Left ventricle myocardium inferior (tissue), 1 donor: ENCODE measurements at regions not wholly inside any gene's neighbourhood (a gene's known extent, or its start where the extent isn't known, plus 50 kb on each side); places are given as distances from the start of the nearest gene placed in this dataset.

ENCODE experiments used
- DNase-seq: peaks from one replicate; pipeline ENCODE4 v3.0.0-alpha.2; 2020
- H3K27ac ChIP-seq: fragments of 200-600 bp; replicated peaks from 2 replicates; pipeline ENCODE4 v1.8.0; 2021
- H3K27me3 ChIP-seq: fragments of 200-600 bp; 2 replicates; pipeline ENCODE4 v1.8.0; 2021; ENCODE audit warnings: low read depth
- H3K36me3 ChIP-seq: fragments of 200-600 bp; 2 replicates; pipeline ENCODE4 v1.8.0; 2021
- H3K4me1 ChIP-seq: fragments of 200-600 bp; 2 replicates; pipeline ENCODE4 v1.8.0; 2021
- H3K4me3 ChIP-seq: fragments of 200-600 bp; 2 replicates; pipeline ENCODE4 v1.8.0; 2021; ENCODE audit warnings: mild to moderate bottlenecking, moderate library complexity
- H3K9me3 ChIP-seq: fragments of 200-600 bp; replicated peaks from 2 replicates; pipeline ENCODE4 v1.8.0; 2021
- CTCF ChIP-seq: fragments of 200-600 bp; IDR thresholded peaks from 2 replicates; pipeline ENCODE4 v1.8.0; 2021; ENCODE audit warnings: antibody characterized with exemption, mild to moderate bottlenecking, borderline replicate concordance
- intact Hi-C: fragments of 100-400 bp; cut with micrococcal nuclease; formaldehyde crosslinking; loops from one replicate; pipeline ENCODE4 v1.11.0; 2022
- donor health status: DM: no; HTN: yes; CAD: no; lungs with severe emphysema.

DNA sequence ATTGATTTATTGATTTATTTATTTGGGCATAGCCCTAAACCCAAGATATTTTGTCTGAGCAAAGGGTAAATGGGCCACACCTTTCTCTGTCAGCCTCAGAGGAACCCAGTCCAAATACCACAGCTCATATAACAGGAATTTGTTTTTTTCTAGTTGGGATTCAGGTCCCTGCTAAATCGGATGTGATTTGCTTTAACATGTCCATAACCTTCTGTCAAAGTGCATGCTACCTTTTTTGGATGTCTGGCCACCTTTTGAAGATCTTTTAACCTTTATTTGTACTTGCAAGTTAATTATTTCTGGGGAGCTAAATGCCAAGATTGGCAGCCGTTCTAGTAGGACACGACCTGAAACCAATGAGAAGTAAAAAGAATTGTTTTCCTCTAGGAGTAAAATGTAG is 303.2 kb upstream of the UBE2E3 start:
- Histone ChIP-seq H3K4me3 (no peak overlapping the region), H3K36me3 (no peaks in the 10 kb centered on the region), H3K4me1 (no peaks in the 10 kb centered on the region), H3K27ac (no peak overlapping the region), H3K9me3 (no peaks in the 10 kb centered on the region), H3K27me3 (peaks cover 24% of the 10 kb centered on the region)
- DNase-seq, result no peak
- TF ChIP-seq CTCF, result no peak
- intact Hi-C loops, result no loop called here

- DNase-seq, result no peak
- Histone ChIP-seq H3K4me3 (no peak overlapping the region), H3K36me3 (no peaks in the 10 kb centered on the region), H3K27ac (no peak overlapping the region), H3K27me3 (peaks cover 24% of the 10 kb centered on the region), H3K9me3 (no peaks in the 10 kb centered on the region), H3K4me1 (no peaks in the 10 kb centered on the region)
- no peak for TF ChIP-seq CTCF
- intact Hi-C loops, result no loop called here
Observed at GRCh38 chr2:180676520-180677025, 303.8 kb upstream of the UBE2E3 start.

GRCh38 chr2:180675170-180675569 is 305.2 kb upstream of the UBE2E3 start:
- no peak for TF ChIP-seq CTCF
- intact Hi-C loops, result no loop called here
- no peak for DNase-seq
- peaks cover 21% of the 10 kb centered on the region for H3K27me3 ChIP-seq
- no peak overlapping the region for H3K27ac ChIP-seq
- no peaks in the 10 kb centered on the region for H3K9me3 ChIP-seq
- no peaks in the 10 kb centered on the region for H3K4me1 ChIP-seq
- no peak overlapping the region for H3K4me3 ChIP-seq
- H3K36me3 ChIP-seq, result no peaks in the 10 kb centered on the region

GRCh38 chr2:180672377-180672776 is 308.0 kb upstream of the UBE2E3 start:
- intact Hi-C loops, result no loop called here
- Histone ChIP-seq H3K27me3 (peaks cover 15% of the 10 kb centered on the region), H3K4me1 (no peaks in the 10 kb centered on the region), H3K9me3 (no peaks in the 10 kb centered on the region), H3K27ac (no peak overlapping the region), H3K36me3 (no peaks in the 10 kb centered on the region), H3K4me3 (no peak overlapping the region)
- no peak for TF ChIP-seq CTCF
- no peak for DNase-seq

DNA sequence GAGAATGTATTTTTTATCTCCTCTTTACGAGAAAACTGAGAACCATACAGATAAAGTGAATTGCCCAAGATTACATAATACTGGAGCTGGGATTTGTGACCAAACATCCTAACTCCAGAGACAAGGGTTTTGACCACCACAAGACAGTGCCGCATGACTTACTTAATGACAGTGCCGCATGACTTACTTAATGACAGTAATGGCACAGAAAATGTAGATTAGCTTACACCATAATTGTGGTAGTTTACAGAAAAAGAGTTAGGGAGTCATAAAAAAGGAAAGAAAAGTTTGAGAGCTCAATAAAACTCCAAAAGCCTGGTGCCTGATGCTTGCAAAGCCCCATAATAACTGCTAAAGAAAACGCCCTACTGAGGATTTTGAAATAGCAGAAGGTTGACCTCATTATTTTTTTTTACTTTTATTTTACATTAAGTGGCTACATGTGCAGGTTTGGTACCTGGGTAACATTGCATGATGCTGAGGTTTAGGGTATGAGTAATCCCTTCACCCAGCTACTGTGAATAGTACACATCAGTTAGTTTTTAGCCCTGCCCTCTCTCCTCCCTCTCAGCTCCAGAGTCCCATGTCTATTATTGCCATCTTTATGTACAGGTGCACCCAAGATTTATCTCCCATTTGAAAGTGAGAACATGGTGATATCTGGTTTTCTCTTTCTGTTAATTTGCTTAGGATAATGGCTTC is 310.0 kb upstream of the UBE2E3 start:
- Histone ChIP-seq H3K27me3 (peaks cover 14% of the 10 kb centered on the region), H3K4me1 (no peaks in the 10 kb centered on the region), H3K27ac (no peak overlapping the region), H3K36me3 (no peaks in the 10 kb centered on the region), H3K4me3 (no peak overlapping the region), H3K9me3 (no peaks in the 10 kb centered on the region)
- TF ChIP-seq CTCF, result no peak
- intact Hi-C loops, result no loop called here
- no peak for DNase-seq
